ENCODE measurements at regions not wholly inside any gene's neighbourhood (a gene's known extent, or its start where the extent isn't known, plus 50 kb on each side); places are given as distances from the start of the nearest gene placed in this dataset.
"Not testable (repeated sequence)": the region's sequence is repeated elsewhere in the genome, so short reads cannot be mapped to it uniquely, and the experiment has no call there.

DNA sequence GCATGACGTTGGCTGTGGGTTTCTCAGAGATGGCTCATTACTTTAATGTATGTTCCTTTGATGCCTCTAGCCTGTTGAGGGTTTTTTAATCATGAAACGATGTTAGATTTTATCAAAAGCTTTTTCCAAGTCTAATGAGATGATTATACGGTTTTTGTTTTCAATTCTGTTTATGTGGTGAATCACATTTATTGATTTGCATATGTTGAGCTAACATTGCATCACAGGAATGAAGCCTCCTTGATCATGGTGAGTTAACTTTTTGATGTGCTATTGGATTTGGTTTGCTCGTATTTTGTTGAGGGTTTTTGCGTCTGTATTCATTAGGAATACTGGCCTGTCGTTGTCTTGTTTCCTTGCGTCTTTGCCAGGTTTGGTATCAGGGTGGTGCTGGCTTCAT, 52.3 kb upstream of the PTPN12 start:
- no peak for FAIRE-seq

DNA sequence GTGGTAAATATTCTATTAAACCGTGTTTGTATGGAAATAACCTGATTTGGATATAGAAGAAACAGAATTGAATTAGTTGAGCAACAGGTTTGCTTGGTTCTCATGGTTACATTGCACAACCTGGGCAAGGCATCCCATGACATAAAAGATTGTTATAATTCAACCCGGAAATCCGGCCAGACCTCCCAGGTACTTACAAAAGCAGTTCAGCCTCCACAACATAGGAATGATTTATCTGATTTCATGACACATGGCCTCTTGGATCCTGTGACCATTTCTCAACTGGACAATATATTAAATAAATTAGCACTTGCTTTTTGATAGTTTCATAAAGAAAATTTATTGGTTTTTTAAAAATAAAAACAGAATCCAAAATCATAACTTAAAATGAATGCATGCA, 55.1 kb upstream of the PTPN12 start:
- peak; percentile 82 for FAIRE-seq

DNA sequence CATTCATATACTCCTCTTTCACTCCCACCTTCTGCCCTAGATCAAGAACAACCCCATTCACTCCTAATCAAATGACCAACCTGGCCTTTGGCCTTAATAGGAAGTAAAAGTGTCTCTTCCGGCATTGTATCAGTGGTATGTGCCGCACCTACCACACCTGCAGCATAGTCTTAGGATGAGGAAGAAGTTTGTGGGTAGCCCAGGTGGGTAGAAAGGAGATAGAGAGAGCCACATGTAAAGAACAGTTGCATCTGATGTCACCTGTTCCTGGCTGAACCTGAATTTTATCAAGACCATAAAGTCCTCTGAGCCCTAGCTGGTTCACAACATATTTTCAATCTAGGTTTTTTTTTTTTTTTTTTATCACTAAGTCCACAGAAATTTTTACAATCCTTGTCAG, 55.5 kb upstream of the PTPN12 start:
- no peak for FAIRE-seq

- not testable (repeated sequence) for FAIRE-seq
Observed at GRCh38 chr7:77480102-77480627, 56.9 kb upstream of the PTPN12 start.

- FAIRE-seq, result no peak
Observed at GRCh38 chr7:77479536-77480088, 57.5 kb upstream of the PTPN12 start.

DNA sequence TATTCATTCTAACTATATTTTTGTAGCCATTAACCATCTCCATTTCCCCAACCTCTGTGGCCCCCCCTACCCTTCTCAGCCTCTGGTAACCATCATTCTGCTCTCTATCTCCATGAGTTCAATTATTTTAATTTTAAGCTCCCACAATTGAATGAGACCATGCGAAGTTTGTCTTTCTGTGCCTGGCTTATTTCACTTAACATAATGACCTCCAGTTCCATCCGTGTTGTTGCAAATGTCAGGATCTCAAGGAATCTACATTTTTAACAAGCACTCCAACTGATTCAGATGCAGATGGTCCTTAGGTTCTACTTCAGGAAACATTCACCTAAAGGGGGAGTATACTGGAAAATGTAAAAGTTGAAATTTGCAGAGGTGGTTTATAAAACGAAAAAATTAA, 60.2 kb upstream of the PTPN12 start:
- no peak for FAIRE-seq

- no peak for FAIRE-seq
Observed at GRCh38 chr7:77475181-77475580, 59.0 kb upstream of the GSAP start.

GRCh38 chr7:77474756-77475155, 58.6 kb upstream of the GSAP start:
- no peak for FAIRE-seq

GRCh38 chr7:77473229-77474005, 57.3 kb upstream of the GSAP start:
- no peak for FAIRE-seq

GRCh38 chr7:77469927-77470326, 53.8 kb upstream of the GSAP start:
- FAIRE-seq, result no peak

DNA sequence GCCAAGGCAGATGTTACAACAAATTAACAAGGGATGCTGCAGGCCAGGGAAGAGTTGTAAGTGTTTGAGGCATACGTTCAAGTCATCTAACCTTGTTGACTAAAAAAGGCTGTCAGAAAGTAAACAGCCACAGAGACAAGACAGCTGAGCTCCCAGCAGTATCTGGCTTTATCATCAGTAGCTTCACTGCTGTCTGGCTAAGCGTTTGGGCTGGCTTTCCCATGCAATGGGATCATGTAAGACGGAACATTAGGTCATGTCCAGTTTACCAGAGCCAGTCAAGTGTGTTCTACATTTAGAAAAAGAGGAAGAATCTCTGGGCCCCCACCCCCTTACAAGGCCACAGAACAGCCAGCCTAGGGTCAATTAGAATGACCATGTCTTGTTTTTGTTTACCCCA, 51.3 kb upstream of the GSAP start:
- no peak for FAIRE-seq

DNA sequence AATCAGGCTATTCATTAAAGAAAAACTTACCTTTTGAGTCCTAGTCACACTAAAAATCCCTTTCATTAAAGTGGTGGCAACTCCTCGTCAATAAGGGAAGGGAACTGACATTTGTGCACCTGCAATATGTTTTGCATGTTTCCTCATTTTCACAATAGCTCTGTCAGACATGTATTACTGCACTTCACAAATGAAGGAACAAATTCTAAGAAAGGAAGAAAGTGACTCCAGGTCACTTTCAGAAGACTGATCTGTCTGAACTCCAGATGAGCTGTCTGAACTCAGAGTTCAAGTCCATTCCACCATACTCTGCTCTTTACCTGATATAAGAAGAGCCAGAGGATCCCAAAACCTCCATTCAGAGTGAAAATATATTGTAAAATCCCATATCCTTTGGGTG, 50.3 kb upstream of the GSAP start:
- FAIRE-seq, result no peak
